Muscle of back (tissue), 3 donors: ENCODE measurements at regions not wholly inside any gene's neighbourhood (a gene's known extent, or its start where the extent isn't known, plus 50 kb on each side); places are given as distances from the start of the nearest gene placed in this dataset.

ENCODE experiments used
- DNase-seq, 3 donors: peaks; one replicate each; pipeline versions ENCODE4 v3.0.0 to v3.0.0-alpha.2; 2013

DNA sequence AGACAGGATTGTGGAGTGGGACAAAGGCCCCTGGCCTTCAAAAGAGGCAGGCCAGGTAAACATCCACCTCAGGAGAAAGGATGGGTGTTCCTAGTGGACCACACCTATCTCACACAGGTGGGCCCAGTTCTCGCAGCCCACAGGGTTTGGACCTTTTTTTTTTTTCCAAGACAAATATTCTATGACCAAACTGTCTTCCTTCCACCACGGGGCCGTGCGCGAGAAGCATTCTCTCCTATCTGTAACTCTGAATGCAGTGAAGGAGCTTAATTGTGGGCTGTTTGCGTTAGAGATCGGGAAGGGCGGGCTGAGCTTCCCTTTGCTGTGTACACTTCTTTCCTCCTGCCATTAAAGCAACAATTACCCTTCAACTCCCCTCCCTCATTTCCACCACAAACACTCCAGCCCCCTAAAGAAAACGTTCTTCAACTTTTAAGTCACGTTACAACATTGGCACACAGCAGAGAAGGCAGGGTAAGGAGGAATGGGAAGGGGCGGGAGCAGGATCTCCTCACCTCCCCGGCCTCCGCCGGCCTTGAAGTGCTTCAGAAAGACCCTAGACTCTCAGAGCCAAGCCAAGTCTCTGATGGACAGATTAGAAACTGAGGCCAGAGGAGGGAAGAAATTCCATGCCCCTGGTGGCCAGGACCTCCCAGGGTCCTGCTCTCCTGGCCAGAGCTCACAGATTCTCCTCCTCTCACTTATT, 238.4 kb downstream of the BUD13 start:
- no peak for DNase-seq

GRCh38 chr11:116533186-116533825, 239.5 kb downstream of the BUD13 start:
- DNase-seq = no peak

GRCh38 chr11:116532066-116532465, 240.7 kb downstream of the BUD13 start:
- no peak for DNase-seq

- DNase-seq = no peak
Observed at GRCh38 chr11:116530705-116531104, 242.1 kb downstream of the BUD13 start.

DNA sequence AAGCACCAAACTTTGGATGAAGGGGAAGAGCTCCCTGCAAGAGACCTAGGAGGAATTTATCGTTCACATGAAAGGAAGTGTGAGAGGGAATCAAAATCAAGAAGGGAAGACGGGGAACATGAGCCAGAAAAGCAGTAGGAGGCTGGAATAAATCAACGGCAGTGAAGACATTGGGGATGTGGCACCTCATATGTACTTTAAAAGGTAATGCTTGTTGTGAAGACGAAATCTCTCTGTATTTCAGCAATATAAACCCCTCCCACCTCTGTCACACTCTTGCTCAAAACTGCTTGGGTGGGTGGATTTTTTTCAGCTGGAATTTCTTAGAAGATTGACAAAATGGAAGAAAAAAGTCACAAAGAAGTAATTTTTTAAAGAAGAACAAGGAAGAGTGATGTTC, 243.5 kb downstream of the BUD13 start:
- no peak for DNase-seq

DNA sequence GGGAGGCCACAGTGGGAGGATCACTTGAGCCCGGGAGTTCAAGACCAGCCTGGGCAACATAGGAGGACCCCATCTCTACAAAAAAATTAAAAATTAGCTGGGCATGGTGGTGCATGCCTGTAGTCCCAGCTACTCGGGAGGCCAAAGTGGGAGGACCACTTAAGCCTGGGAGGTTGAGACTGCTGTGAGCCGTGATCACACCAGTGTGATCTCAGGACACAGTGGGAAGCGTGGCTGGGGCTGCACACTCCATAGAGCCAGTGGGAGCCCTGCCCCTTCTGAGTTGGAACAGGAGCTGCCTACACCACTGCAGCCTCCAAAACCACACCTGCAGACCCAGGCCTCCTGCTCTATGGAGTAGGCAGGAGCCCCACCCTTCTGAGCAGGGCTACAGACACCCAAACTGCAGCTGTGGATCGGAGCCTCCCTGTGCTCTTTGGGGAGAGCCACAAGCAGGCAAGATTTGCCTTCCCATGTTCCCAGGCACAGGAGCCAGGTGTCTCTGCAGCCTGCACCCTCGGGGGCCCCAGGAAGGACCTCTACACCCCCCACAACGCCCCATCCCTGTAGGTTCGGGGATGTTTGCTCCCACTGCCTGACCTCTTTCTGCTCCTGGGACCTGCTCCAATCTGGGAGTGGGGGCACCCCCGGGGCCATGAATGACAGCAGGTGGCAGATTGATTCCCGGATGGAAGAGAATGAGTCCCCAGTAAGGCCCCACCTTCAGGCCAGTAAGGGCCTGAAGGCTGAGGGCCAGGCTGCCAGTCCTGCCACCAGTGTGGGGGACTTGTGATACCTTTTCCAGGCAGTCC, 245.4 kb downstream of the BUD13 start:
- no peak for DNase-seq

DNA sequence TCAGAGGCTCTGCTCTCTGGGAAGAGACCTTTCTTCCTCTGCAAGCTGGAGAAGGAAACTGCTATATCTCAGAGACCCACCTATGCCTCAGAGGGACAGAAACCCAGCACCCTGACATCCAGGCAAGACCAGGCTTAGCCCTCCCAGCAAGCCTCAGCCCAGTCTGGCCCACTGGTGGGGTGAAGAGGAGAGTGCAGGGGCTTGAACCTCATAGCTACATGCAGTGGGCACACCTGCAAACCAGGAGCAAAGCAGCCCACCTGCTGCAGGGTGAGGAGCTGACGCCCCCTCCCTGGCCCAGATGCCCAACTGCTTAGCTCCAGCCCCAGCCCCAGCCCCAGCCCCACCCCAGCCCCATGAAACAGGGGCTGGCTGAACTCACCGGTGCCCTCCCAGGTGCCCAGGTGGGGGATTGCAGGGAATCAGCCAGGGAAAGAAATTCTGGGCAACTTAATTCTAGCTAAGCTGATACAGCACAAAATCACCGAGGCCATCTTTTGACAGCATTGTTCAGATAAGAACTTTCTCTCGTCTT, 246.8 kb downstream of the BUD13 start:
- DNase-seq = no peak

GRCh38 chr11:116519499-116519898, 253.3 kb downstream of the BUD13 start:
- DNase-seq = no peak

- DNase-seq = no peak
Observed at GRCh38 chr11:116518141-116518540, 254.6 kb downstream of the BUD13 start.

DNA sequence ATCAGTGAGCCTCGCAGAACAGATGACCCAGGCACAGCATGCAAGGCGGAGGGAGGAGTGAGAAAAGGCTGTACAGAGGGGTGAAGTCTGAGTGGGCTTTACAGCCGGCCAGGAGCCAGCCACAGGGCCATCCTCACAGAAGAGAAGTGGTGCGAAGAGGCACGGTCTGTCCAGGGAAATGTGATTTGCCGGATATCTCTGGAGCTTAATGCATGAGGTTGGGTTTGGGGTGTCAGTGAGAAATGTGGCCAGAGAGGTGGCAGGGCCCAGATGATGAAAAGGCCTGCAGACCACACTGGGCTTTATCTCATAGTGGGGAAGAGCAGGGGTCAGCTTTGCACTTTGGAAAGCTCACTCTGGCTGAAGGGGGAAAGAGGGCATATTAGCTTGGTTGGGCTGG, 255.2 kb downstream of the BUD13 start:
- DNase-seq = no peak

DNA sequence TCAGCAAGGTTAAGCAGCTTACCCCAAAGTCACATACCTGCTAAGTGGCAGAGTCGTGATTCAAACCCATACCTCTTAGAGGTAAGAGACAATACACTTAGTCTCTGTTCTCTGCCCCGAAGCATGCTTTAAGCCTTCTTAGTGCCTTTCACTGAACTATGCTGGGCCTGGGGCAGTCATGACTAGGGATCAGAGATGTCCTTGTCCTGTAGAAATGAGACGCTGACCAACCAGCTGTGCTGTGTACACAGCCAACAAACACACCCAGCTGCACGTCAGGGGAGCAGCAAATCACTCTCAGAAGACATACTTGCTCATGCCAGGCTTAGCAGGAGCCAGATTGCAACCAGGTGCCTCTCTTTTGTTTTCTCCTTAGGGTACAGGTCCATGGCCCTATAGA, 255.7 kb downstream of the BUD13 start:
- no peak for DNase-seq

GRCh38 chr11:116515664-116516184, 257.1 kb downstream of the BUD13 start:
- no peak for DNase-seq

- DNase-seq = peak in 1 of 3 donors; percentile 8
Observed at GRCh38 chr11:116513894-116514293, 258.9 kb downstream of the BUD13 start.

DNA sequence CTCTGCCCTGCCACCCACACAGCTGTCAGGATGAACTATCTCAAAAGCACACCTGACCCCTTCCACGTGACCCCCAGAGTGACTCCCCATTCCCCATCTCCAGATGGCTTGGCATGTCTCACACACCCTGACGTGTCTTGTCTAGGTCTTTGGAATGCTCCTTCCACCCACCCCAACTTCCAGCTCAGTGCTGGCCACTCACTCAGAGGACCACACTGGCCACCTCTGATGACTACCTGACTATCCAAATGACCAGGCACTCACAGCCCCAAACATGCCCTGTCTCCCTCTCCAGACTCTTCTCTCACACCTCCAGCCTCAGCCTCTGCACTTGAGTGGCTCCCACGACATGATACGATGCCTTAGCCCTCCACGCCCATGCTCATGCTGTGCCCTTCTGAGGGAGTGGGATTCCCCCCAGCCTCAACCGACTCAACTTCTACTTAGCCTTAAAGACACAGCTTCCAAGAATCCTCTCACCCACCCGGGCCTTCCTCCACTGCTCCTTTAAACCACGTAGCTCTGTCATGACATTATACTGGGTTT, 259.4 kb downstream of the BUD13 start:
- DNase-seq = no peak

- no peak for DNase-seq
Observed at GRCh38 chr11:116512841-116513240, 259.9 kb downstream of the BUD13 start.

- no peak for DNase-seq
Observed at GRCh38 chr11:116511684-116512083, 261.1 kb downstream of the BUD13 start.

DNA sequence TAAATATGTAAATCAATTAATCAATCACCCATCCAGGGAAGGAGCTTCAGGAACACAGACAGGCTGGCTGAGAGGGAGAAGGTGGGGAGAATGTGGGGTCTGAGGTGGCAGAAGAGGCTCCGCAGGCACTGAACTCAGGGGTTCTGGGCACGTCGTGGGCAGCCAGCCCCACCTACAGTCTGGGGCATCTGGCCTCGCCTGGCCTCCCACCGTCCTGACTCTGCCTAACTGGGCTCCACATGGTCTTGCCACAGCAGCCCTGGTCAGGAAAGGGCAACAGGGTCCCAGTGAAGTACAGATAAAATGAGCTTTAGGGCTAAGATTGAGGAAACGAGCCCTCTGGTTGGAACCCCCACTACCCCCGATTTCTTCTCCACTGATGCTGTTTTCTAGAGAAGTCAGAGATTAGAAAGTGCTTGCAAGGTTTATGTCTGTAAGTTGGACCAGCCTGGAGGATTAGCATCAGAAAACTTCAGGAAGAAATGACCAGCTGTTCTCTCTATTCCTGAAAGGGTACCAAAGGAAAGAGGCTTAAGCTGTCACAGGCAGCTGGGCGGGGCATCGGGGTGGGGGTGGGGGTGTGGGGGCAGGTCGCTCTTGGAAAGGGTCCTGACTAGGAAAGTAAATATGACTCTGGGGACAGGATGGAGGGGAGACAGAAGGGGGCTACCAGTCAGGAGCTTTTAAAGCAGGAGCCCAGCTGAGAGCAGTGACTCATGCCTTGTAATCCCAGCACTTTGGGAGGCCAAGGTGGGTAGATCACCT, 261.7 kb downstream of the BUD13 start:
- DNase-seq = no peak

DNA sequence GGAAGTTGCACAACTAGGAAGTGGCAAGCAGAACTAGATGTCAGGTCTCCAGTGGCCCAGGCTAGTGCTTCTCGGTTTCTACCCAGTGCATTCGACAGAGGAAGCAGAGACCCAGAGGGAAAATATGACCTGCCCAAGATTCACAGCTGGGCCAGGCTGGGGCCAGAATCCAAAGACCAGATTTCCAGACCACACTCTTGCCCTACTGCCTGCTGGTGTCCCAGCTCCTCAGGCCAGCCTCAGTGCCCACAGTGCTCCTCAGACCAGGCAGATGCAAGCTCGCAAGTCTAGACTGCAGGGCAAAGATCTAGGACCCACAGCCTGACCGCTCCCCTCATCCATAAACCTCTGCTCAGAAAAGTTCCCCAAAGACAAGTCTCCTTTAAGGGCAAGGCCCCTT, 262.6 kb downstream of the BUD13 start:
- no peak for DNase-seq

- no peak for DNase-seq
Observed at GRCh38 chr11:116509551-116509950, 263.2 kb downstream of the BUD13 start.

DNA sequence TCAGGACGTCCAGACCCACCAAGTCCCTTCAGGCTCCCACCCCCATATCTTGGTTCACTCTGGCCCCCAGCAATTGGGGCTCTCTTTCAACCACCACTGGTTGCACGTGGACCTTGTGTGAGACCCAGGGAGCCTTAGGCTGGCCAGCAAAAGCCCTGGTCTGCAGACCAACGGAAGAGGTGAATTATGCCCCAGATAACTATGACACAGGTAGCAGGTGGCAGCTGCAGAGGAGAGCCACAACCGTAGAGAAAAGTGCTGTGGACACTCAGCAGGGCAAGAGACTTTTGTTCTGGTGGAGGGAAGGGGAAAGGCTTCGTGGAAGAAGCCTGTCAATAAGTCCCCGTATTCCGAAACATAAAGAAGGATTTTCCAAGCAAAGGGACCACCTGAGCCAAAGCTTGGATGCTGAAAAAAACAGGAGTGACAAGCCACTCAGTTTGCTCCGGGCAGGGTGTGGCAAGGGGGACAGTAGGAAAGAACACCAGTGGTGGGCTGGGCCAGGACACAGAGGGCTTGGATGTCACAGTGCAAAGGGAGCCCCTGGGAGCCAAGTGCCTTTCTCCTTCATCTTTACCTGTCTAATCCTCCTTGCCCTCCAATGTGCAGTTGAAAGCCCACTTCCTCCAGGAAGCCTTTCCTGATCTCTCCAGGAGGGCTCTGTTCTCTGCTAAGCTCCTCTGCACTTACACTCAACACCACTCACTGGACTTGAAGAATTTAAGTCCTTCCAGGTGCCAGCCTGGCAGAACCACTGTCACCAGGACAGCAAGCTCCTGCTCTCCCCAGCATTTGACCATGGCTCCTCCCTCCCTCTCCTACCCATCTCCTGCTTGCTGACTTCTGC, 264.7 kb downstream of the BUD13 start:
- DNase-seq = no peak
